GM19023 (cell line): ENCODE measurements at regions not wholly inside any gene's neighbourhood (a gene's known extent, or its start where the extent isn't known, plus 50 kb on each side); places are given as distances from the start of the nearest gene placed in this dataset.
"Not testable (repeated sequence)": the region's sequence is repeated elsewhere in the genome, so short reads cannot be mapped to it uniquely, and the experiment has no call there.

Experiments
- ATAC-seq: cut with Tn5 transposase; IDR thresholded peaks from one replicate; pipeline ENCODE4 v1.9.1; 2021; ENCODE audit warnings: mild to moderate bottlenecking, moderate library complexity; ENCODE audit not compliant: unreplicated experiment

GRCh38 chr2:51995293-51995692, 963.4 kb upstream of the NRXN1 start:
- no peak for ATAC-seq

- ATAC-seq: no peak
These were observed 962.3 kb upstream of the NRXN1 start for GRCh38 chr2:51994123-51994763.

DNA sequence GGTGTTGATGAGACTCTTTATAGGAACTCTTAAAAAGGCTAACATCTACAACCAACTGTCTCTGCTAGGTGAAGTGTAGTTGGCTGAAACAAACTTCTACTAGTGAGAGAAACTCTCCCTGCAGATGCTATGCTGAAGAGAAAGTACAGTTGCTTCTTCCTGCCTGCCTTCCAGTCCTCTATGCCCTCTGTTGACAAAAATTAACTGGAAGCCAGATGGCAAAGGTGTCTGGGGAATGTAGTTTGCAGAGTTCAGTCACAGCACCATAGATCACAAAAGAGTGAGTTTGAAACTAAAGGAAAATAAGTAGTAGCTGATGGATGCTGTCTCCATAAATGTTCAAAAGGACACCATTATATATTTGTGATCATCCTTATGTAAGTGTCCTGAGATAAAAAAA, 958.8 kb upstream of the NRXN1 start:
- ATAC-seq: no peak

DNA sequence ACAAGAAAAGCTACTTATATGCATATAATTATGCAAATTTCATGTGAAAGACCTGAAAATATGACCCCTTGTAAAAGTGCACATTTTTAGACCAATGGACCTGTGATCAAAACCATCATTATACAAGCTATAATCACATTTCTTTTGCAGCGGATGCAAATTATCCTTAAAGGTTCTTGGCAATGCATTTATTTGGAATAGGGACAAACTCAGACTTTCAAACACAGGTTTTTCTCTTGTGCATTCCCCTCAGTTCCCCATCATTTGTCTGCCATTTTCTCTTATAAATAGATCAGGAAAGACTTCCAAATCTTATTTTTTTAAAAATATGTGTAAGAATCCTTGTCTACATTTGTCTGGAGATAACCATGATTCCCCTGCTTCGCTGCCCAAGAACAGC, 954.2 kb upstream of the NRXN1 start:
- no peak for ATAC-seq

DNA sequence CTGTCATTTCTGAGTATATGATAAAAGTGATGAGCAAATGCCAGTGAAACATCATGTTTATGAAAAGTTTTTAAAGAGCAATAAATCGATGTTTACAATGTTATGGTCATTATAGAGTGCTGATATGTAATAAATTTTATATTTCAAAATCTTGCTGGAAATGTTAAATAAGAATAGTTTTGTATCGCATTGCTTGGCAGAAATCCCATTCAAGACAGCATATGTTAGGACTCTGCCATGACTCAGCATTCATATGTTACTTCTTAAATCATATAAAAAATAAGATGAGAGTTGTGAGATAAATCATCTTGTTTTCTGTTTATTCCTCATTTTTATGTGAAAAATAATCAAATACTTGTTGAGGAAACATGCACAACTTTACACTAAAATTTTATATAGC, 949.9 kb upstream of the NRXN1 start:
- ATAC-seq: no peak

DNA sequence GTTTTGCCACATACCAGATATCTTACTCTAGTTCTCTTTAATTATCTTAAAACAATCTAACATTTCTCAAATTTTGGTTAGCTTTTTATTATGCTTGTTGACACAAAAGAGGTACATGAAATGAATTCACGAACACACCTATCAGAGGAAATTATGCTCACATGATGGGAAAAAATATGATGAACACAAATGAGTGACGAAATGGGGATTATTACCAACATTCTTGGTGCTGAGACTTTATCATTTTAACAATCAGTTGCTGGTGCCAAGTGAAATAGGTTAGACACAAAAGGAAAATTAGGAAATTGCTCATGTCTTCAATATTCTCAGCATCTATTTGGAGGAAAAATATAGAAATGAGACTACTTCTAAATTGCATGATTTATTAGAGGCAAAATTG, 944.7 kb upstream of the NRXN1 start:
- no peak for ATAC-seq

- no peak for ATAC-seq
These were observed 939.2 kb upstream of the NRXN1 start for GRCh38 chr2:51971136-51971535.

DNA sequence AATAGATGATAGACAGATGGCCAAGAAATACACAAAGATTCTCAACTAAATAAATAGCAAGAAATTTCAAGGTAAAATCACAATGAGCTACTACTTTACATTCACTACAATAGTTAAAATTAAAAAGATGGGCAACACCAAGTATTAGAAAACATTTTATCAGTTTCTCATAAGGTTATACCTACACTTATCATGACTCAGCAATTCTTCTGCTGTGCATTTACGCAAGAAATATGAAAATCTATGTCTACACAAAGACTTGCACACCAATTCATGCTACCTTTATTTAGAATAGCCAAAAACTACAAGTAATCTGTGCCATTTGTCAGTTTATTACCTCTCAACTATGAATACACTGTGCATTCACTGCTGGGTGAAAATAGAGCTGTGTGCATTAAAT, 937.4 kb upstream of the NRXN1 start:
- ATAC-seq: no peak

- ATAC-seq: no peak
These were observed 929.0 kb upstream of the NRXN1 start for GRCh38 chr2:51960841-51961335.

DNA sequence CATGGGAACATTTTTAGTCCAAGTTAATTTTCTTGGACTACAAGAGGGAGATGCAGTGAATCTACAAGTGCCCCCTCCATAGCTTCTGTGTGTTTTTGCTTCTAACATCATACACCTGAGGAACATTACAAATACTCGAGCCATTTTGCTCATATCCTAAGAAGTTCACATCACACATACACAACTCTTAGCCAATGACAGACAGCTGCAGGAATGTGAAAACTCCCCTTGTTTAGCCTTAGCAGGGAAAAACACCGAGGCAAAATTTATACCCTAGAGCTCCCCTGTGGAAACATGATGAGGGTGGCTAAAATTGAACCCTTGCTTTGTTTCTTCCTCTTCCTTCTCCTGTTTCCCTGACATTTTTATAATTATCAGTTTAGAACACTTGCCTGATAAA, 928.3 kb upstream of the NRXN1 start:
- ATAC-seq: no peak

DNA sequence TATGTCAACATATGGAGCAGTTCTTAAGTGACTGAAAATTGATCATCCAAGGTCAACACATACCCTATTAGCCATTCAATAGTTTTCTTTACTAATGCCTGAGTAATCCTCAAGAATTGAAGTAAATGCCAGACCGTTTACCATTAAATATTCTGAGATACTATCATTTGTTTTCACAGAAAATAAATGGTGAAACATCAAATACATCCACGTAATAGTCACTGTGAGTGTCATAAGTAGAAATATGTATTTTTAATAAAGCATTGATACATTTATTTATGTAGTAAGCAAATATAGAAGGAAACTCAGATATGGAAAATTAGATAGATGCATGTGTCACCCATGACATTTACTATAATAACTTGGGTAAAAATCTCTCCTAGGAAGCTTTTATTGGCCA, 927.8 kb upstream of the NRXN1 start:
- ATAC-seq: no peak

- no peak for ATAC-seq
These were observed 922.0 kb upstream of the NRXN1 start for GRCh38 chr2:51953931-51954330.

DNA sequence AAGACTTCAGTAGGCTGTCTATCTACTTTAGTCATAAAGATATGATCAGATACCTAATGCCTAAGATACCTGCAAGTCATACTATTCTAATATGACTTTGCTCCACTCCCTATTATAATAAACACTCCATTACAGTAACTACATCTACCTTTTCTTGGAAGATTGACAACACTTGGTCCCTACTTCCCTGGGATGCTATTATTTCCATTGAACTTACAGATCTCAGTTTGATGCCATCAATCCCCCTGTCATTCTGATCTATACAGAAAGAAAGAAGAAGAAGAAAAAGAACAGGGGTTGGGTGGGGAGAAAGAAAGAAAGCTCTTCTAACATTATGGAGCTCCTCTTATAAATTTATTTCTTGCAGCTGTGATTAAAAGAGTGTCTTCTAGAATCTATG, 889.1 kb upstream of the NRXN1 start:
- ATAC-seq: no peak

GRCh38 chr2:51920509-51920908, 888.6 kb upstream of the NRXN1 start:
- no peak for ATAC-seq

GRCh38 chr2:51919395-51919794, 887.5 kb upstream of the NRXN1 start:
- no peak for ATAC-seq

DNA sequence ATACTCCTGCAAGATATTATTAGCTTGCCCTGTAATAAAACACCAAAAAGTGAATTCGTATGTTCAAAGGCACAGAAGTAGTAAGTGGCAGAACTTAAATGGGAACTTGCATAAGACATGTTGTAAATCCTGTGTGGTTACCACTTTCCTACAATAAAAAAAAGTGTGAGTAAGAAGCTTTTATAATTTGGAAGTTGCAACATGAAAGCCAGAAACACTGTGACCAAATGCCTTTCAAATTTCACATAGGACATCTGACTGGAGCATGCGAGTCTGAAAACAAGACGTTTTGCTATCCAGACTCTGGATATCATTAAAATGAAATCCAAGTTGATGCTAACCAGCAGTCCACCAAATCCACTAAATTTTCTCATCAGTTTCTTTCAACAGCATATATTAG, 886.2 kb upstream of the NRXN1 start:
- no peak for ATAC-seq

DNA sequence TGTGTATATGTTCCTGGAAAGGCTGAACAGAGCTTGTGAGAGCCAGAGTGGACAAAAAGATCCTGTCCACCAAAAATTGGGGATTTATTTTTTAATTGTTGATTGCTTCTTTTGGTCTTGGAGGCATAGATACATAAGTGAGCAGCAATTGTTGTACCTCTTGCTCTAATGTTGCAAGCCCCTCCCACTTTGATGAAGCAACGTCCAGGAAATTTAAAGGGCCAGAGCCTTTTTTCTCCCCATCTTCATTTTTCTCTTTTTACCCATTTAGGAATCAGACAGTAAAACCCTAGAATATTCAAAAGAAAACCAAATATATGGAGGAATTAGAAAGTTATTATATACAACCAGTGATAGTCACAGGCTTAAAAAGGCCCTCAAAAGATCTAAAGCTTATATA, 871.8 kb upstream of the NRXN1 start:
- no peak for ATAC-seq

GRCh38 chr2:51899643-51900042, 867.7 kb upstream of the NRXN1 start:
- ATAC-seq: no peak

DNA sequence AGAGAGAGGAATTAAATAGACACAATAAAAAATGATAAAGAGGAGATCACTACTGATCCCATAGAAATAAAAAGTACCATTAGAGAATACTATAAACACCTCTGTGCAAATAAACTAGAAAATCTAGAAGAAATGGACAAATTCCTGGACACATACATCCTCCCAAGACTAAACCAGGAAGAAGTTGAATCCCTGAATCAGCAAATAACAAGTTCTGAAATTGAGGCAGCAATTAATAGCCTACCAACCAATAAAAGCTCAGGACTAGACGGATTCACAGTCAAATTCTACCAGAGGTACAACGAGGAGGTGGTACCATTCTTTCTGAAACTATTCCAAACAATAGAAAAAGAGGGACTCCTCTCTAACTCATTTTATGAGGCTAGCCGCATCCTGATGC, 862.7 kb upstream of the NRXN1 start:
- not testable (repeated sequence) for ATAC-seq

GRCh38 chr2:51888120-51888519, 856.2 kb upstream of the NRXN1 start:
- ATAC-seq: no peak

- no peak for ATAC-seq
These were observed 849.7 kb upstream of the NRXN1 start for GRCh38 chr2:51881673-51882072.

DNA sequence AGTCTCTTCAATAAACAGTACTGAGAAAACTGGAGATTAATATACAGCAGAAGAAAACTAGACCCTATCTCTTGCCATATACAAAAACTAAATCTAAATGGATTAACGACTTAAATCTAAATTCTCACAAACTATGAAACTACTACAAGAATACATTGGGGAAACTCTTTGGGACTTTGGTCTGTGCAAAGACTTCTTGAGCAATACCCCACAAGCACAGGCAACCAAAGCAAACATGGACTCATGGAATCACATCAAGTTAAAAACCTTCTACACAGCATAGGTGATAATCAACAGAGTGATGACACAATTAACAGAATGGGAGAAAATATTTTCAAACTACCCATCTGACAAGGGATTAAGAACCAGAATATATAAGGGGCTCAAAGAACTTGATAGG, 848.2 kb upstream of the NRXN1 start:
- ATAC-seq: no peak

- no peak for ATAC-seq
These were observed 834.4 kb upstream of the NRXN1 start for GRCh38 chr2:51866361-51866760.
